NB4 (cell line): ENCODE measurements at regions not wholly inside any gene's neighbourhood (a gene's known extent, or its start where the extent isn't known, plus 50 kb on each side); places are given as distances from the start of the nearest gene placed in this dataset.

ENCODE experiments used
- POLR2A ChIP-seq: IDR thresholded peaks from 2 replicates; pipeline ENCODE4 v1.6.1; 2011; ENCODE audit warnings: mild to moderate bottlenecking; ENCODE audit not compliant: insufficient read length; ENCODE audit errors: extremely low read depth
- TF ChIP-seq, protein P1 (sequence below): IDR thresholded peaks from one replicate; pipeline ENCODE4 v1.5.1; 2012; ENCODE audit warnings: low read depth, low read length

DNA sequence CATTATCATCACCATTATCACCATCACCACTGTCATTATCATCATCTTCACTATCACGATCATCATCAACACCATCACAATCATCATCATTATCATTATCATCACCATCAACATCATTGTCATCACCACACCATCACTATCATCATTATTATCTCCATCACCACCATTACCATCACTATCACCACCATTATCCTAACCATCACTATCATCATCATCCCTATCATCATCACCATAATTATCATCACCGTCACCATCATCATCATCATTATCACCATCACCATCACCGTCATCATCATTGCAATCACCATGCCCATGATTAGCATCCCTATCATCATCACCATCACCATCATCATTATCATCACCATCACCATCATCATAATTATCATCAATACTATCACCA lies 311.9 kb downstream of the IRX2 start:
- TF ChIP-seq, protein P1, sequence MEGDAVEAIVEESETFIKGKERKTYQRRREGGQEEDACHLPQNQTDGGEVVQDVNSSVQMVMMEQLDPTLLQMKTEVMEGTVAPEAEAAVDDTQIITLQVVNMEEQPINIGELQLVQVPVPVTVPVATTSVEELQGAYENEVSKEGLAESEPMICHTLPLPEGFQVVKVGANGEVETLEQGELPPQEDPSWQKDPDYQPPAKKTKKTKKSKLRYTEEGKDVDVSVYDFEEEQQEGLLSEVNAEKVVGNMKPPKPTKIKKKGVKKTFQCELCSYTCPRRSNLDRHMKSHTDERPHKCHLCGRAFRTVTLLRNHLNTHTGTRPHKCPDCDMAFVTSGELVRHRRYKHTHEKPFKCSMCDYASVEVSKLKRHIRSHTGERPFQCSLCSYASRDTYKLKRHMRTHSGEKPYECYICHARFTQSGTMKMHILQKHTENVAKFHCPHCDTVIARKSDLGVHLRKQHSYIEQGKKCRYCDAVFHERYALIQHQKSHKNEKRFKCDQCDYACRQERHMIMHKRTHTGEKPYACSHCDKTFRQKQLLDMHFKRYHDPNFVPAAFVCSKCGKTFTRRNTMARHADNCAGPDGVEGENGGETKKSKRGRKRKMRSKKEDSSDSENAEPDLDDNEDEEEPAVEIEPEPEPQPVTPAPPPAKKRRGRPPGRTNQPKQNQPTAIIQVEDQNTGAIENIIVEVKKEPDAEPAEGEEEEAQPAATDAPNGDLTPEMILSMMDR, result no peak
- no peak for TF ChIP-seq POLR2A
